ENCODE measurements at regions not wholly inside any gene's neighbourhood (a gene's known extent, or its start where the extent isn't known, plus 50 kb on each side); places are given as distances from the start of the nearest gene placed in this dataset.

DNA sequence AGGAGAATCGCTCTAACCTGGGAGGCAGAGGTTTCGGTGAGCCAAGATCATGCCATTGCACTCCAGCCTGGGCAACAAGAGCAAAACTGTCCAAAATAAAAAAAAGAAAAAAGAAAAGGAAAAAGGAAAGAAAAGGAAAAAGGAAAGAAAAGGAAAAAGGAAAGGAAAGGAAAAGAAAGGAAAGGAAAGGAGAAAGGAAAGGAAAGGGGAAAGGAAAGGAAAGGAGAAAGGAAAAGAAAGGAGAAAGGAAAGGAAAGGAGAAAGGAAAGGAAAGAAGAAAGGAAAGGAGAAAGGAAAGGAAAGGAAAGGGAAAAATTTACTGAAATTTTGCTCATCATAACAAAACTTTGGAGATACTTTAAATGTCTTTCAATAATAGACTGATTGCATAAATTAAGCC is 391.3 kb upstream of the GYPC start:
- TF ChIP-seq EP300 (IDR thresholded peaks at IDR 0.05) (no peak), CTCF (IDR thresholded peaks at IDR 0.05) (no peak)
